IMR-90 (cell line): ENCODE measurements at regions not wholly inside any gene's neighbourhood (a gene's known extent, or its start where the extent isn't known, plus 50 kb on each side); places are given as distances from the start of the nearest gene placed in this dataset.

Experiments used
- CHD1 ChIP-seq: IDR thresholded peaks from 2 replicates; pipeline ENCODE4 v1.6.1; 2012; ENCODE audit warnings: low read depth, low read length, improper control_type of control experiment
- CTCF ChIP-seq: conservative IDR thresholded peaks from 2 replicates; pipeline ENCODE4 v1.5.1; 2012; ENCODE audit warnings: mild to moderate bottlenecking, low read depth, low read length, improper control_type of control experiment
- RAD21 ChIP-seq: IDR thresholded peaks from 2 replicates; pipeline ENCODE4 v1.6.1; 2012; ENCODE audit warnings: low read length, improper control_type of control experiment
- RFX5 ChIP-seq: IDR thresholded peaks from 2 replicates; pipeline ENCODE4 v1.8.0; 2012; ENCODE audit warnings: low read depth, mild to moderate bottlenecking, low read length, moderate library complexity

- TF ChIP-seq CTCF = no peak
- no peak for TF ChIP-seq RFX5
- no peak for TF ChIP-seq CHD1
- no peak for TF ChIP-seq RAD21
Observed at GRCh38 chr21:18913914-18914313, 510.3 kb upstream of the TMPRSS15 start.
